ENCODE measurements at regions not wholly inside any gene's neighbourhood (a gene's known extent, or its start where the extent isn't known, plus 50 kb on each side); places are given as distances from the start of the nearest gene placed in this dataset.
"Not testable (repeated sequence)": the region's sequence is repeated elsewhere in the genome, so short reads cannot be mapped to it uniquely, and the experiment has no call there.

DNA sequence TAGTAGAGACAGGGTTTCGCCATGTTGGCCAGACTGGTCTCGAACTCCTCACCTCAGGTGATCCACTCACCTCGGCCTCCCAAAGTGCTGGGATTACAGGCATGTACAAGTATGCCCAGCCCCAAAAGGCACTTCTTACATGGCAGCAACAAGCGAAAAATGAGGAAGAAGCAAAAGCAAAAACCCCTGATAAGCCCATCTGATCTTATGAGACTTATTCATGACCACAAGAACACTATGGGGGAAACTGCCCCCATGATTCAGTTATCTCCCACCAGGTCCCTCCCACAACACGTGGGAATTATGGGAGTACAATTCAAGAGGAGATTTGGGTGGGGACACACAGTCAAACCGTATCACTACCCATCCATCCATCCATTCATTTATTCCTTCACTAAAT is 163.0 kb upstream of the PDE7B start:
- TF ChIP-seq, protein P1, sequence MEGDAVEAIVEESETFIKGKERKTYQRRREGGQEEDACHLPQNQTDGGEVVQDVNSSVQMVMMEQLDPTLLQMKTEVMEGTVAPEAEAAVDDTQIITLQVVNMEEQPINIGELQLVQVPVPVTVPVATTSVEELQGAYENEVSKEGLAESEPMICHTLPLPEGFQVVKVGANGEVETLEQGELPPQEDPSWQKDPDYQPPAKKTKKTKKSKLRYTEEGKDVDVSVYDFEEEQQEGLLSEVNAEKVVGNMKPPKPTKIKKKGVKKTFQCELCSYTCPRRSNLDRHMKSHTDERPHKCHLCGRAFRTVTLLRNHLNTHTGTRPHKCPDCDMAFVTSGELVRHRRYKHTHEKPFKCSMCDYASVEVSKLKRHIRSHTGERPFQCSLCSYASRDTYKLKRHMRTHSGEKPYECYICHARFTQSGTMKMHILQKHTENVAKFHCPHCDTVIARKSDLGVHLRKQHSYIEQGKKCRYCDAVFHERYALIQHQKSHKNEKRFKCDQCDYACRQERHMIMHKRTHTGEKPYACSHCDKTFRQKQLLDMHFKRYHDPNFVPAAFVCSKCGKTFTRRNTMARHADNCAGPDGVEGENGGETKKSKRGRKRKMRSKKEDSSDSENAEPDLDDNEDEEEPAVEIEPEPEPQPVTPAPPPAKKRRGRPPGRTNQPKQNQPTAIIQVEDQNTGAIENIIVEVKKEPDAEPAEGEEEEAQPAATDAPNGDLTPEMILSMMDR (IDR thresholded peaks at IDR 0.05): not testable (repeated sequence)
- not testable (repeated sequence) for TF ChIP-seq POLR2A, EP300 (IDR thresholded peaks at IDR 0.05)
